H1 (cell line): ENCODE measurements at regions not wholly inside any gene's neighbourhood (a gene's known extent, or its start where the extent isn't known, plus 50 kb on each side); places are given as distances from the start of the nearest gene placed in this dataset.

Experiments
- EGR1 ChIP-seq: IDR thresholded peaks from 2 replicates; pipeline ENCODE4 v1.6.1; 2011; ENCODE audit warnings: low read depth, low read length, borderline replicate concordance

GRCh38 chr15:37395100-37395468 lies 294.7 kb upstream of the MEIS2 start (continued):
- TF ChIP-seq EGR1: no peak
- TF ChIP-seq, all 59 proteins: peak for 0
